PFSK-1 (cell line): ENCODE measurements at regions not wholly inside any gene's neighbourhood (a gene's known extent, or its start where the extent isn't known, plus 50 kb on each side); places are given as distances from the start of the nearest gene placed in this dataset.

Experiments
- FOXP2 ChIP-seq: optimal IDR thresholded peaks from 2 replicates; pipeline ENCODE3; 2011; ENCODE audit warnings: borderline replicate concordance, control low read depth, inconsistent platforms; ENCODE audit not compliant: insufficient read depth; ENCODE audit errors: extremely low read length, extremely low read depth
- POLR2AphosphoS5 ChIP-seq: IDR thresholded peaks from 2 replicates; pipeline ENCODE4 v1.6.1; 2012; ENCODE audit warnings: low read depth, mild to moderate bottlenecking, control low read depth, low read length, moderate library complexity
- SIN3A ChIP-seq: IDR thresholded peaks from 2 replicates; pipeline ENCODE4 v1.6.1; 2012; ENCODE audit warnings: mild to moderate bottlenecking, low read length, moderate library complexity, borderline replicate concordance; ENCODE audit not compliant: insufficient read depth
- TAF1 ChIP-seq: IDR thresholded peaks from 2 replicates; pipeline ENCODE4 v1.6.1; 2012; ENCODE audit warnings: low read length, control low read depth, borderline replicate concordance; ENCODE audit not compliant: insufficient read depth
- TF ChIP-seq, protein P1 (sequence below), 2 experiments: IDR thresholded peaks; 2 replicates each; pipeline versions ENCODE4 v1.6.1 to v1.8.0; 2011 to 2012; ENCODE audit warnings: low read depth in 2 of 2, low read length in 2 of 2, control low read depth in 1 of 2, inconsistent platforms in 1 of 2, mild to moderate bottlenecking in 1 of 2, moderate library complexity in 1 of 2; ENCODE audit not compliant: insufficient read depth in 1 of 2

DNA sequence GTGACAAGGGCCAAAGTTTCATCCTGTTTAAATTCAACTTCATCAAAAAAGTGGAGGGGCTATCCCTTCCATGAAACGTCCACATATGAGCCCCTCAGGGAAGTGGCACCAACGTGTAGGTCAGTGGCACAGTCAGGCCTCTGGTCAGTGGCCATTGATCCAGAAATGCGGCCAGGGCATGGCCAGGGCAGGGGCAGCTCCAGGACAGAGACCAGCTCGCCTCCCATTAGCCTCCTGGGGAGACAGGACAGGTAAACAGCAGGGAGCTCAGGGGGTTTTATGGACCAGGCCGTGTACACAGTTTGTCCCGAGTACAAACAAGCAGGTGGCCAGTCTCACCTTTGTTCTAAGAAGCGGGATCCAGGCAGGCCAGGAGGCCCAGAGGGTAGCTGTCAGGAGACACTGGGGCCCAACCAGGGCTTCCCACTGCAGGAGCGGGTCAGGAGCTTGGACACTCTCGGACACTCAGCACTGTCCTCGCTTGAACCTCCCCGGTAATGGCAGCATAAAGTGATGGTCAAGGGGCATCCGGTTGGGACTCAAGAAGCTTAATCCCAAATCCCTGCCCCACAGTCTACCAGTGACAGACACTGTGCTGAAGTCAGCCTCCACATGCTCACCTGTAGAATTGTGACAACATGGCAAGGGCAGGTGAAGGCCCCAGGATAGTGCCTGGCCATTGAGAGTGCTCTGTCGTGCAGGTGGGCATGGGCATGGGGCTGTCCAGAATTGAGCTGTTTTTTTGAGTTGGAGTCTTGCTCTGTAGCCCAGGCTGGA, 144.1 kb upstream of the ERRFI1 start:
- TF ChIP-seq FOXP2, result no peak
- TF ChIP-seq TAF1, result no peak
- no peak for TF ChIP-seq SIN3A
- no peak for TF ChIP-seq POLR2AphosphoS5
- TF ChIP-seq, protein P1, sequence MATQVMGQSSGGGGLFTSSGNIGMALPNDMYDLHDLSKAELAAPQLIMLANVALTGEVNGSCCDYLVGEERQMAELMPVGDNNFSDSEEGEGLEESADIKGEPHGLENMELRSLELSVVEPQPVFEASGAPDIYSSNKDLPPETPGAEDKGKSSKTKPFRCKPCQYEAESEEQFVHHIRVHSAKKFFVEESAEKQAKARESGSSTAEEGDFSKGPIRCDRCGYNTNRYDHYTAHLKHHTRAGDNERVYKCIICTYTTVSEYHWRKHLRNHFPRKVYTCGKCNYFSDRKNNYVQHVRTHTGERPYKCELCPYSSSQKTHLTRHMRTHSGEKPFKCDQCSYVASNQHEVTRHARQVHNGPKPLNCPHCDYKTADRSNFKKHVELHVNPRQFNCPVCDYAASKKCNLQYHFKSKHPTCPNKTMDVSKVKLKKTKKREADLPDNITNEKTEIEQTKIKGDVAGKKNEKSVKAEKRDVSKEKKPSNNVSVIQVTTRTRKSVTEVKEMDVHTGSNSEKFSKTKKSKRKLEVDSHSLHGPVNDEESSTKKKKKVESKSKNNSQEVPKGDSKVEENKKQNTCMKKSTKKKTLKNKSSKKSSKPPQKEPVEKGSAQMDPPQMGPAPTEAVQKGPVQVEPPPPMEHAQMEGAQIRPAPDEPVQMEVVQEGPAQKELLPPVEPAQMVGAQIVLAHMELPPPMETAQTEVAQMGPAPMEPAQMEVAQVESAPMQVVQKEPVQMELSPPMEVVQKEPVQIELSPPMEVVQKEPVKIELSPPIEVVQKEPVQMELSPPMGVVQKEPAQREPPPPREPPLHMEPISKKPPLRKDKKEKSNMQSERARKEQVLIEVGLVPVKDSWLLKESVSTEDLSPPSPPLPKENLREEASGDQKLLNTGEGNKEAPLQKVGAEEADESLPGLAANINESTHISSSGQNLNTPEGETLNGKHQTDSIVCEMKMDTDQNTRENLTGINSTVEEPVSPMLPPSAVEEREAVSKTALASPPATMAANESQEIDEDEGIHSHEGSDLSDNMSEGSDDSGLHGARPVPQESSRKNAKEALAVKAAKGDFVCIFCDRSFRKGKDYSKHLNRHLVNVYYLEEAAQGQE (IDR thresholded peaks at IDR 0.05; ENCODE audit: insufficient read depth in 1 of 2, low read depth in 2 of 2, low read length in 2 of 2), result no peak

DNA sequence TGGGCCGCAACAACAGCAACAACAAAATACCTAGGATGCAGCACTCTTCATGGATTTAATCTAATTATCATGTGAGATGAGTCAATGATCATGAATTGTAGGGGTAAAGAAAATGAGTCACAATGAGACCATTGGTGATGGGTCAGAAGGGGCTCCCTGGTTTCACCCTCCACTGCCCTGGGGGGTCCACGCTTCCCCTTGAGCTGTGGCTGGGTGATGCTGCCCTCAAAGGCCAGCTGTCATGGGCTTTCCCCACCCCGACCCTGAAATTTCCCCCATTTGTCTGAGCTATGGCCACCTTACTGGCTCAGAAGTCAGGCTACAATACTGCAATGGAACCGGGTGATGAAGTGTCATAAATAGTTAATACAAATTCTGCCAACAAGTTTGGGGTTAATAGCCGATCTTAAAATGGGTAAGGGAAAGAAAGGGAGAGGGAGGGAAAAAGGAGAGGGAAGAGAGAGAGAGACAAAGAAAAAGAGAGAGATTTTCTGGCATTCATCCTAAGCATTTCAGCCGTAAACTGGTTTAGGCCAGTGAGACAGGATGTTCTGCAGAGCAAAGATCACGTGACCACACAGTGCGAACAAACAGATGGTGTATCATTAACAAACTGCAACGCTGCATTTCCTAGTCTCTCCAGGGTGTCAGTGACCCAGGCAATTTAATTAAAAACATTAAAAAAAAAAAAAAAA, 143.4 kb upstream of the ERRFI1 start:
- no peak for TF ChIP-seq FOXP2
- 0 out of 2 replicates have a peak, but pooled peaks have one; percentile 48 for TF ChIP-seq TAF1
- no peak for TF ChIP-seq SIN3A
- no peak; the same call in 1 of the 2 replicates for TF ChIP-seq POLR2AphosphoS5
- TF ChIP-seq, protein P1 (IDR thresholded peaks at IDR 0.05; ENCODE audit: insufficient read depth in 1 of 2, low read depth in 2 of 2, low read length in 2 of 2), result 0 out of 4 replicates have a peak, but pooled peaks of 1 of the 2 experiments have one; percentile 12

DNA sequence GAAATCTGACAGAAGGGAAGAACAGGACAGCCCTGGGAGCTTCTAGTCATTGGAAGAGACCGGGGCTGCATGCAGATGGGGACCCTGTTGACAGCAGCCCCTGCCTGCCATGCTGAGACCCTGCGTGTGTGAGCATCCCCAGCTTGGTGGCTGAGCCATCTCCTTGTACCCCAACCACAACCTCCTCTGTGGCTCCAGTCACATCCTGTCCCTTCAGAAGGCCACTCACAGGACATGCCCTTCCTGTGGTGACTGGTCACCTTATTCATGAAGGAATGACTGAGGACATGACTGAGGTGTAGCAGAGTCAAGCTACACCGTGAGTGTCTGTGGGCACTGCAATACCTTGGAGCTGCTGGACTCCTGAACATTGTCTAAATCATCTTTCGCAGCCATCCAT, 141.8 kb upstream of the ERRFI1 start:
- TF ChIP-seq, protein P1 (IDR thresholded peaks at IDR 0.05; ENCODE audit: insufficient read depth in 1 of 2, low read depth in 2 of 2, low read length in 2 of 2), result no peak

DNA sequence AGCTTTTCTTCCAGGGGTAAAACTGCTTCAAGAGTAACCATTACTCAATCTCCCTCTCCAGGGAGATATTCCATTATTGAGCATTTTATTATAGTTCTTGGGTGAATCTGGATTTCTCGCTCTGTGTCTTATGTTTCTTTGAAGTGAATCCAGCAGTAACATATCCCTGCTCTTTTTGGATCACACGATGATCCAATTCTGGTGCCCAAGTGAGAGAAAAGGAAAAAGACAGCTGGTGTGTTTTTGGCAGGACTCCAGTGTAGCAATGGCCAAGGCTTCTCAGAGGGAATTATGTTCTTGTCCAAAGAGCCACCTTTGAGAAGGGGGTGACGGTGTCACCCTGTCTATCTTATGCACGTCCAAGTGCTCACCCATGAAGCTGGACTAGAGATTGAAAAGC, 140.3 kb upstream of the ERRFI1 start:
- TF ChIP-seq FOXP2 (no peak), TAF1 (no peak), POLR2AphosphoS5 (no peak), SIN3A (no peak)
- TF ChIP-seq, protein P1 (IDR thresholded peaks at IDR 0.05; ENCODE audit: insufficient read depth in 1 of 2, low read depth in 2 of 2, low read length in 2 of 2), result no peak
